SK-N-SH treated with all-trans-retinoic acid at 6 μM for 48 hours (cell line): ENCODE measurements at regions not wholly inside any gene's neighbourhood (a gene's known extent, or its start where the extent isn't known, plus 50 kb on each side); places are given as distances from the start of the nearest gene placed in this dataset.

ENCODE experiments used
- ATAC-seq: fragments of 200-7000 bp; cut with Tn5 transposase; 3 replicates; pipeline ENCODE4 v1.9.1; 2020; ENCODE audit warnings: mild to moderate bottlenecking, moderate library complexity
- ARNTL ChIP-seq: fragments of 450-650 bp; formaldehyde crosslinking; IDR thresholded peaks from 2 replicates; pipeline ENCODE4 v1.5.0; 2020; ENCODE audit warnings: low read depth, mild to moderate bottlenecking, moderate library complexity, borderline replicate concordance
- BACH2 ChIP-seq: fragments of 250-450 bp; sonication (Bioruptor Pico); IDR thresholded peaks from 2 replicates; pipeline ENCODE4 v1.9.0; 2021; ENCODE audit warnings: mild to moderate bottlenecking, borderline replicate concordance
- CSDC2 ChIP-seq: fragments of 250-450 bp; sonication (Bioruptor Pico); IDR thresholded peaks from 2 replicates; pipeline ENCODE4 v1.5.0; 2020; ENCODE audit warnings: mild to moderate bottlenecking, moderate library complexity
- CSRNP3 ChIP-seq: fragments of 250-450 bp; sonication (Bioruptor Pico); IDR thresholded peaks from 2 replicates; pipeline ENCODE4 v1.5.1; 2021; ENCODE audit warnings: mild to moderate bottlenecking, moderate library complexity
- PATZ1 ChIP-seq: fragments of 250-450 bp; sonication (Bioruptor Pico); IDR thresholded peaks from 2 replicates; pipeline ENCODE4 v1.8.0; 2020; ENCODE audit warnings: mild to moderate bottlenecking, moderate library complexity, borderline replicate concordance
- PPARA ChIP-seq: fragments of 250-450 bp; sonication (Bioruptor Pico); IDR thresholded peaks from 2 replicates; pipeline ENCODE4 v1.5.0; 2020; ENCODE audit warnings: mild to moderate bottlenecking, borderline replicate concordance
- RARB ChIP-seq: fragments of 250-450 bp; sonication (Bioruptor Pico); IDR thresholded peaks from 2 replicates; pipeline ENCODE4 v1.8.0; 2021; ENCODE audit warnings: mild to moderate bottlenecking, moderate library complexity
- SNAI2 ChIP-seq: fragments of 250-450 bp; sonication (Bioruptor Pico); IDR thresholded peaks from 2 replicates; pipeline ENCODE4 v1.5.0; 2020; ENCODE audit warnings: mild to moderate bottlenecking, moderate library complexity
- TCF4 ChIP-seq: fragments of 250-450 bp; sonication (Bioruptor Pico); IDR thresholded peaks from 2 replicates; pipeline ENCODE4 v1.8.0; 2021; ENCODE audit warnings: mild to moderate bottlenecking, moderate library complexity, borderline replicate concordance
- TOX ChIP-seq: fragments of 250-450 bp; sonication (Bioruptor Pico); IDR thresholded peaks from 2 replicates; pipeline ENCODE4 v1.8.0; 2021; ENCODE audit warnings: mild to moderate bottlenecking, moderate library complexity, borderline replicate concordance
- ZC3H10 ChIP-seq: fragments of 250-450 bp; sonication (Bioruptor Pico); IDR thresholded peaks from 2 replicates; pipeline ENCODE4 v1.5.1; 2021; ENCODE audit warnings: mild to moderate bottlenecking, moderate library complexity
- ZFP3 ChIP-seq: fragments of 250-450 bp; sonication (Bioruptor Pico); IDR thresholded peaks from 2 replicates; pipeline ENCODE4 v1.5.0; 2020; ENCODE audit warnings: mild to moderate bottlenecking, moderate library complexity
- ZFP30 ChIP-seq: fragments of 450-650 bp; formaldehyde crosslinking; IDR thresholded peaks from 2 replicates; pipeline ENCODE4 v1.5.0; 2022; ENCODE audit warnings: mild to moderate bottlenecking, moderate library complexity
- ZNF70 ChIP-seq: fragments of 450-650 bp; formaldehyde crosslinking; IDR thresholded peaks from 2 replicates; pipeline ENCODE4 v1.5.0; 2020; ENCODE audit warnings: mild to moderate bottlenecking, moderate library complexity
- ZNF8 ChIP-seq: fragments of 450-650 bp; formaldehyde crosslinking; IDR thresholded peaks from 2 replicates; pipeline ENCODE4 v1.5.0; 2020; ENCODE audit warnings: mild to moderate bottlenecking, moderate library complexity
- TF ChIP-seq, protein P1 (sequence below): fragments of 250-450 bp; sonication (Bioruptor Pico); IDR thresholded peaks from 2 replicates; pipeline ENCODE4 v1.8.0; 2021; ENCODE audit warnings: low read depth, mild to moderate bottlenecking, moderate library complexity, borderline replicate concordance
- TF ChIP-seq, protein P2 (sequence below): fragments of 250-450 bp; sonication (Bioruptor Pico); IDR thresholded peaks from 2 replicates; pipeline ENCODE4 v1.5.1; 2020; ENCODE audit warnings: low read depth, mild to moderate bottlenecking, moderate library complexity

GRCh38 chr6:84912472-84913322 lies 148.3 kb upstream of the TBX18 start:
- no peak for ATAC-seq

DNA sequence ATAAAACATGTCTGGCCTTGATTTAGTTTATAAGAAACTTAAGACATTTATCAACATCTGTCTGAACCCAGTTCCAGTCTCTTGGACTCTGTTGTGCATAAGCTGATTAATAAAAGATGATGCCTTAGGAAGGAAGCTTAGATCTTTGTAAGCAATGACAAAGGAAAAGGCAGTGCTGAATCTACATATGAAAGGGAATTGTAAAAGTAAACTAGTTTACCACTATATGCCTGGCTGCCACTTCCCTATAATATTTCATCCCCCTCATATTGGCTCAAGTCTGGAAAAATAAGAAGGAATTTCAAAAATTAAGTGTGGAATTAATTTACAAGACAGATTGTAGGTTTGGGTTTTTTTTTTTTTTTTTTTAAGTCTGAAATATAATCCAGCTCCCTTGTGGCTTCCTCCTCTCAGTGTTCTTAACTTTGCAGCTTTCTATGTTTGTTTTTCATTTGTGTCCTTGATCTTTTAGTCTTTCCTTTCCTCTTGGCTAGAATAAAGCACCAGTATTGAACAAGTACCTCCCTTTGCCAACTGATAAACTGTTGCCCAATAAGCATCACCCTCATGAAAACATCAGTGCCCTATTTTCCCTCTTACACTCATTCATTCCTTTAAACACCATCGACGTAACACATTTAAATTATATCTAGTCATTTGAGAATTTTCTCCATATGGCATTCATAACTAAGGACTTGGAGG lies 146.7 kb upstream of the TBX18 start:
- TF ChIP-seq, protein P1, sequence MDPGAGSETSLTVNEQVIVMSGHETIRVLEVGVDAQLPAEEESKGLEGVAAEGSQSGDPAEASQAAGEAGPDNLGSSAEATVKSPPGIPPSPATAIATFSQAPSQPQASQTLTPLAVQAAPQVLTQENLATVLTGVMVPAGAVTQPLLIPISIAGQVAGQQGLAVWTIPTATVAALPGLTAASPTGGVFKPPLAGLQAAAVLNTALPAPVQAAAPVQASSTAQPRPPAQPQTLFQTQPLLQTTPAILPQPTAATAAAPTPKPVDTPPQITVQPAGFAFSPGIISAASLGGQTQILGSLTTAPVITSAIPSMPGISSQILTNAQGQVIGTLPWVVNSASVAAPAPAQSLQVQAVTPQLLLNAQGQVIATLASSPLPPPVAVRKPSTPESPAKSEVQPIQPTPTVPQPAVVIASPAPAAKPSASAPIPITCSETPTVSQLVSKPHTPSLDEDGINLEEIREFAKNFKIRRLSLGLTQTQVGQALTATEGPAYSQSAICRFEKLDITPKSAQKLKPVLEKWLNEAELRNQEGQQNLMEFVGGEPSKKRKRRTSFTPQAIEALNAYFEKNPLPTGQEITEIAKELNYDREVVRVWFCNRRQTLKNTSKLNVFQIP (CRISPR knock-in tag), result no peak
- no peak for TF ChIP-seq ZC3H10 (CRISPR knock-in tag)
- no peak for TF ChIP-seq CSRNP3 (CRISPR knock-in tag)
- TF ChIP-seq TCF4 (CRISPR knock-in tag), result no peak
- no peak for TF ChIP-seq TOX (CRISPR knock-in tag)
- TF ChIP-seq ARNTL (CRISPR knock-in tag), result no peak
- no peak for TF ChIP-seq SNAI2 (CRISPR knock-in tag)
- TF ChIP-seq PPARA, result no peak

More at GRCh38 chr6:84912472-84913322, 148.3 kb upstream of the TBX18 start:
- no peak for TF ChIP-seq SNAI2 (CRISPR knock-in tag)
- no peak for TF ChIP-seq ZNF8 (CRISPR knock-in tag)
- no peak for TF ChIP-seq RARB (CRISPR knock-in tag)
- no peak for TF ChIP-seq ZFP30 (CRISPR knock-in tag)
- TF ChIP-seq, protein P2, sequence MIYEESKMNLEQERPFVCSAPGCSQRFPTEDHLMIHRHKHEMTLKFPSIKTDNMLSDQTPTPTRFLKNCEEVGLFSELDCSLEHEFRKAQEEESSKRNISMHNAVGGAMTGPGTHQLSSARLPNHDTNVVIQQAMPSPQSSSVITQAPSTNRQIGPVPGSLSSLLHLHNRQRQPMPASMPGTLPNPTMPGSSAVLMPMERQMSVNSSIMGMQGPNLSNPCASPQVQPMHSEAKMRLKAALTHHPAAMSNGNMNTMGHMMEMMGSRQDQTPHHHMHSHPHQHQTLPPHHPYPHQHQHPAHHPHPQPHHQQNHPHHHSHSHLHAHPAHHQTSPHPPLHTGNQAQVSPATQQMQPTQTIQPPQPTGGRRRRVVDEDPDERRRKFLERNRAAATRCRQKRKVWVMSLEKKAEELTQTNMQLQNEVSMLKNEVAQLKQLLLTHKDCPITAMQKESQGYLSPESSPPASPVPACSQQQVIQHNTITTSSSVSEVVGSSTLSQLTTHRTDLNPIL (CRISPR knock-in tag), result no peak
- TF ChIP-seq, protein P1 (CRISPR knock-in tag), result no peak

DNA sequence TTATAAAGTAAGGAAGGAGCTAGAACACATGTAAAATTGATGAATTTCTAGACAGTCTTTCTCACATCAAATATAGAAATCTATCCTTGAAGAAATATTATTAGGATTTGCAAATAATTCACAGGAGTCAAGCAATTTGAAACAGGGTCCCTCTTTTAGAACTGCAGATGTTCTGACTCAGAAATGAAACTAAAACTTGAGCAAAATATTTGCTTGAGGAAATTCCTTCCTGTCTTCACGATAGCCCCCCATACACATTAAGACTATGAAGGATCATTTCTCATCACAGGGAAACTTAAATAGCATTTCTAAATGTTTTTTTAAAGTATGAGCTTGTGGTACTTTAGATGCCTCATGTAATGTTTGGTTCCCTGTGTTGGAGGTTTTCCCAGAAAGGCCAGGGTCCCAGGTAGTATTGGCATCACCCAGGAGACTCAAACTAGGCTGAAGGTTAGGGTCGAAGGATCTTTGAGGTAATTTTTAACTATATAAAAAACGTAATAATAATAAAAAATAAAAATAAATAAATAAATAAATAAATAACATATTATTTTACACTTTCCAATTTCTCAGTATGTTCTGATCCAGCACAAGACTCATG lies 144.0 kb upstream of the TBX18 start:
- no peak for TF ChIP-seq SNAI2 (CRISPR knock-in tag)
- TF ChIP-seq ZC3H10 (CRISPR knock-in tag), result no peak
- no peak for TF ChIP-seq CSDC2 (CRISPR knock-in tag)
- TF ChIP-seq ZNF70 (CRISPR knock-in tag), result no peak
- TF ChIP-seq, protein P2 (CRISPR knock-in tag), result no peak
- no peak for TF ChIP-seq TCF4 (CRISPR knock-in tag)
- TF ChIP-seq PATZ1, result no peak
- no peak for TF ChIP-seq BACH2 (CRISPR knock-in tag)
- no peak for TF ChIP-seq TOX (CRISPR knock-in tag)
- TF ChIP-seq ZFP3 (CRISPR knock-in tag), result no peak
- ATAC-seq, result no peak

More for the DNA sequence above, 146.7 kb upstream of the TBX18 start:
- no peak for ATAC-seq
